DMS79 (cell line): ENCODE measurements at regions not wholly inside any gene's neighbourhood (a gene's known extent, or its start where the extent isn't known, plus 50 kb on each side); places are given as distances from the start of the nearest gene placed in this dataset.
"Not testable (repeated sequence)": the region's sequence is repeated elsewhere in the genome, so short reads cannot be mapped to it uniquely, and the experiment has no call there.

Experiments used
- DNase-seq: peaks from one replicate; lab custom pipeline; 2025; lab: John Stamatoyannopoulos, UW

GRCh38 chr5:82493221-82493620 lies 215.1 kb upstream of the RPS23 start:
- no peak for DNase-seq

DNA sequence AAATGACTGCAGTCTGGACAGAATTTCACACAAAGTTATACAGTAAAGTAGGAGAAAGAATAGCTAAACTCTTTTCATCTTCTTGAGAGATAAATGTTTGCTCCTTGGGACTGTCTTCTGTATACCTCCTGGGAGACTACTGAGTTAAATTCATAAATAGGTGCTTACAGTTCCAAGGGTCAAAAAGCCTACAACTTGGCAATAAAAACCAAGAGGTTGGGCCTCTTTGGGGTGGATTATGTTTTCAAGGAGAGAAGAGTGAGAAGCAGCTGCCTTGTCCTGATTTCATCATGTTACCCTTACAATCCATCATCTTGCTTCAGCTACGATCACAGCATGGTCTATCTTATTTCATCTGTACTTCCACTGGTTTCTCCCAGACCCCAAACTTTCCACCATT lies 213.2 kb upstream of the RPS23 start:
- DNase-seq: no peak

- no peak for DNase-seq
Observed at GRCh38 chr5:82489683-82490082, 211.5 kb upstream of the RPS23 start.

DNA sequence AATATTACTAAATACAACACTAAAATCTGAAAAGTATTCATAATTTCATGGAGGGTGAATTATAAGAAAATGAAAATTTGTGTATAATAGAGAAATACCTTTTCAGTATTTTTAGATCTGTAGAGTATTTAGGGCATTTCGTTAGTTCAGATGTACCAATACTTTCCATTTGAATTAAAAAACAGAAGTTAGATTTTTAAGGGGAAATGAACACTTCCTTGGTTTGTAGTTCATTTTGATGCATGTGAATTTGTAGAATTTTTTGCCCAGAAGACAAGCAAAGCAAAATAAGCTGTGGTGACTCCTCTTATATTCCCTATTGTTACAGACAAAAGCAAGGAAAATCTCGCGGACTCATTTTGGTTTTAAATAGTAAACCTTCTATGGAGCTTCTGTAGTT lies 209.0 kb upstream of the RPS23 start:
- no peak for DNase-seq

GRCh38 chr5:82480331-82480730 lies 202.2 kb upstream of the RPS23 start:
- no peak for DNase-seq

DNA sequence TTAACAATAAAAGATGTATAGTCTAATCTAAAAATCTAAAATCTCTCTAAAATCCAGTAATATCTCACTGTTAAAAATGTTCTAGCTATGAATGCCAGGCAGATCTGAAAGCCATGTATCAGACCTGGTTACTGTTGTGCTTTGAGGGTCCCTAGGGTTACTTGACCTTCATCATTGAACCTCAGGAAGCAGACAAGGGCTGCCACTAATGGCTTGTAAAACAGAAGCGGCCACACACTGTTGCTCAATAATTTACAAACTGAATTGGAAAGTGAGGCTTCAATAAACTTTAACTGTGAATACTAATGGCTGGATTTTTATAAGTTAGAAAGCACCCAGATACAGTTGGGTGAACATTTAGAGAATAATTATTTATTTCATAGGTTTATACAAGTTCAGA lies 198.0 kb upstream of the RPS23 start:
- DNase-seq: no peak

DNA sequence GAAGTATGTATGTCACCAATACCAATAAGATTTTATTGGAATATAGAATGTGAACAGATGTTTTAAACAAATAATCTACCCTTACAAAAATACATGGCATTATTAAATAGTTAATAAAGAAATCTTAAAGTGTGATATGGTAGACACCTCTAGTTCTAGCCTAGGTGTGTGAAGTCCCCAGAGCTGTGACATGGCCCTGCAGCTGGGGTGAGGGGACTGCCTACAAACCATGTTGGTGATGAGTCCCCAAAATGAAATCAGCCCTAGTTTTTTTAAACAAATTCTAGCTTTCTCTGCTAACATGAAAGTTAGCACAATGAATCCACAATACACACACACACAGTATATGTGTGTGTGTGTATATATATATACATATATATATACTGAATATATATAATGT lies 195.1 kb upstream of the RPS23 start:
- no peak for DNase-seq

- DNase-seq: no peak
Observed at GRCh38 chr5:82470185-82470994, 192.2 kb upstream of the RPS23 start.

GRCh38 chr5:82466986-82467561 lies 188.9 kb upstream of the RPS23 start:
- no peak for DNase-seq

- DNase-seq: no peak
Observed at GRCh38 chr5:82465235-82465634, 187.1 kb upstream of the RPS23 start.

DNA sequence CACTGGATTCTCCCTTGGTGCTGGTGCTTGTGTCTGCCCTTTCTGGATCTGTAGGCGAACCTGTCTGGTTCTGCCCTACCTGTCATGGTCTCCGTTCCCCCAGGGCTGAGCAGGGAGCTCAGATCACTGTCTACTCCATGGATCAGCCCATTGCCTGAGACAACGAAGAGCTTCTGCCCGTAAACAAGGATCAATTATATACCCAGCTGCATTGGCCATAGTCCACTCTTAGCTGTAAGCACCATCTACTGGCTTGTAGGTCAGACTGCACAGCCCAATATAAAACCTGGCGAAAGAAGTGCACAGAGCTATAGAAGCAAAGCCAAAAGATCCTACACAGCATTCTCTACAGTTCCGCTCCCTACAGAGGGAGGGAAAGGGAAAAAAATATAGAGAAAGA lies 181.5 kb upstream of the RPS23 start:
- no peak for DNase-seq

DNA sequence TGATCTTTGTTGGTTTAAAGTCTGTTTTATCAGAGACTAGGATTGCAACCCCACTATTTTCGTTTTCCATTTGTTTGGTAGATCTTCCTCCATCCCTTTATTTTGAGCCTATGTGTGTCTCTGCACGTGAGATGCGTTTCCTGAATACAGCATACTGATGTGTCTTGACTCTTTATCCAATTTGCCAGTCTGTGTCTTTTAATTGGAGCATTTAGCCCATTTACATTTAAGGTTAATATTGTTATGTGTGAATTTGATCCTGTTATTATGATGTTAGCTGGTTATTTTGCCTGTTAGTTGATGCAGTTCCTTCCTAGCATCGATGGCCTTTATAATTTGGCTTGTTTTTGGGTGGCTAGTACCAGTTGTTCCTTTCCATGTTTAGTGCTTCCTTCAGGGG lies 177.2 kb upstream of the RPS23 start:
- not testable (repeated sequence) for DNase-seq

GRCh38 chr5:82448374-82448773 lies 170.2 kb upstream of the RPS23 start:
- DNase-seq: no peak

- no peak for DNase-seq
Observed at GRCh38 chr5:82447913-82448312, 169.8 kb upstream of the RPS23 start.

DNA sequence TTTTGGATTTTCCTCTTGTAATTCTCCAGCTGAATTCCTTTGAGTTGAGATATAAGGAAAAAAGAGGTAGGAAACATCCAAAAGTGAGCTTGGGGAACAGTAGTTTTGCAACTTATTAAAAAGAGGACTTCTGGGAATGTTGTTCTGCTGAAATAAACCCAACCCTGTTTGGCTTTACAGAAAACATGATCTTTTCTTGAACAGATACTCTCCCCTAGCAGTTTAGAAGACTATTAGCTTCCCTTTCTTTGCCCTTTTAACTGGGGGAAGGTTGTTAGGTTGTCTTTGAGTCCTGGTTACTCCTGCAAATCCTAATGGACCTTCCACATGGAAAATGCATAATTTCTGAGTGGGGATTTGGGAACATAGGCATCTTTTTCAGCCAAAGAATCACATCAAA lies 168.7 kb upstream of the RPS23 start:
- DNase-seq: no peak

GRCh38 chr5:82445726-82446335 lies 167.7 kb upstream of the RPS23 start:
- DNase-seq: no peak

DNA sequence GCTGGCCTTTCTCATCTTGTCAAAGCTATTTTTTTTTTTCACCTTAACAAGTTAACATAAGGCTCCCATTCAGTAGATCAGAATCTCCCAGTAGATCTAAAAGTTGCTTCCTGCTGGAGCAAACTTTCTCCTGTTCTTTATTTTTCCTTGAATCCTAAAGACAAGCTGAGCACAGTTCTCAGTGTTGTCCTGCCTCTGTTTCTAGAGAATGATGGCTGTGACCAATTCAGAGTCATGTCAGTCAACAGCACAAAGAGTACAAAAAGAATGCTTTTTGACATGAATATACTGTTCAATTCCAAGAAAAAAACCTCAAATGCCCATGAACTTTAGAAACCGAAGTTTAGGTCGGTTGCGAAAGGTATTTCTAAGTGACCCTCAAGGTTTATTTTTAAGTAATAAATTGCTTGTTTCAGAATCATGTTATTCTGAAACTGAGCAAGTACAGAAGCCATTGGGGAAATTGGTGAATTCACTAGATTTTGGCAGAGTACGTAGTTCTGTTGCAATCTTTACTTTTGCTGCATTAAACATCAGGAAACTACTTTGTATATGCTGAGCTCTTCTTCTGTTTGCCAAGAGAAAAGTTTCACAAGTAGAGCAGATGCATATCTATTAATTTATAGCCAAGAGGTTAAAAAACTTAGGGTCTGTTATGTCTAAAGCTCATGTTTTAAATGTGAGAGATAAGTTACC lies 161.7 kb upstream of the RPS23 start:
- no peak for DNase-seq

DNA sequence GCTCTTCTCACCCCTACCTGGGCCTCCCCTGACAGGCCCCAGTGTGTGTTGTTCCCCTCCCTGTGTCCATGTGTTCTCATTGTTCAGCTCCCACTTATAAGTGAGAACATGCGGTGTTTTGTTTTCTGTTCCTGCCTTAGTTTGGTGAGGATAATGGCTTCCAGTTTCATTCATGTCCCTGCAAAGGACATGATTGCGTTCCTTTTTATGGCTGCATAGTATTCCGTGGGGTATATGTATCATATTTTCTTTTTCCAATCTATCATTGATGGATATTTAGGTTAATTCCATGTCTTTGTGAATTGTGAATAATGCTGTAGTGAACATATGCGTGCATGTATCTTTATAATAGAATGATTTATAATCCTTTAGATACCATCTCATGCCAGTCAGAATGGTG lies 159.4 kb upstream of the RPS23 start:
- DNase-seq: not testable (repeated sequence)

GRCh38 chr5:82436291-82436690 lies 158.1 kb upstream of the RPS23 start:
- DNase-seq: no peak

DNA sequence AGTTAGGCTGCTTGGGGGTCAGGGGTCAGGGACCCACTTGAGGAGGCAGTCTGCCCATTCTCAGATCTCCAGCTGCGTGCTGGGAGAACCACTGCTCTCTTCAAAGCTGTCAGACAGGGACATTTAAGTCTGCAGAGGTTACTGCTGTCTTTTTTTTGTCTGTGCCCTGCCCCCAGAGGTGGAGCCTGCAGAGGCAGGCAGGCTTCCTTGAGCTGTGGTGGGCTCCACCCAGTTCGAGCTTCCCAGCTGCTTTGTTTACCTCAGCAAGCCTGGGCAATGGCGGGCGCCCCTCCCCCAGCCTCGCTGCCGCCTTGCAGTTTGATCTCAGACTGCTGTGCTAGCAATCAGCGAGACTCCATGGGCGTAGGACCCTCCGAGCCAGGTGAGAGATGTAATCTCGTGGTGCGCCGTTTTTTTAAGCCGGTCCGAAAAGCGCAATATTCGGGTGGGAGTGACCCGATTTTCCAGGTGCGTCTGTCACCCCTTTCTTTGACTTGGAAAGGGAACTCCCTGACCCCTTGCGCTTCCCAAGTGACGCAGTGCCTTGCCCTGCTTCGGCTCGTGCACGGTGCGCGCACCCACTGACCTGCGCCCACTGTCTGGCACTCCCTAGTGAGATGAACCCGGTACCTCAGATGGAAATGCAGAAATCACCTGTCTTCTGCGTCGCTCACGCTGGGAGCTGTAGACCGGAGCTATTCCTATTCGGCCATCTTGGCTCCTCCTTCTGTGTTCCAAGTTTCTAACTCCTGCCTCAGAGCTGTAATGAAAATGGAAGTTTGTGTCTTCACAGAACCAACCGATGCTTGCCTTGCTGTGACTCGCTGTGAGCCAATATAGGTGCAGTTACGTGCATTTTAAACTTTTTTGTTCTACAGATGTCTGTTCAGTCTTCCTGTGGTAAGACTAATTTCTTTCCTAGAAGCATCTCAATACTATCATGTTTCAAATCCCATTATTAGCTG lies 156.8 kb upstream of the RPS23 start:
- DNase-seq: not testable (repeated sequence)

DNA sequence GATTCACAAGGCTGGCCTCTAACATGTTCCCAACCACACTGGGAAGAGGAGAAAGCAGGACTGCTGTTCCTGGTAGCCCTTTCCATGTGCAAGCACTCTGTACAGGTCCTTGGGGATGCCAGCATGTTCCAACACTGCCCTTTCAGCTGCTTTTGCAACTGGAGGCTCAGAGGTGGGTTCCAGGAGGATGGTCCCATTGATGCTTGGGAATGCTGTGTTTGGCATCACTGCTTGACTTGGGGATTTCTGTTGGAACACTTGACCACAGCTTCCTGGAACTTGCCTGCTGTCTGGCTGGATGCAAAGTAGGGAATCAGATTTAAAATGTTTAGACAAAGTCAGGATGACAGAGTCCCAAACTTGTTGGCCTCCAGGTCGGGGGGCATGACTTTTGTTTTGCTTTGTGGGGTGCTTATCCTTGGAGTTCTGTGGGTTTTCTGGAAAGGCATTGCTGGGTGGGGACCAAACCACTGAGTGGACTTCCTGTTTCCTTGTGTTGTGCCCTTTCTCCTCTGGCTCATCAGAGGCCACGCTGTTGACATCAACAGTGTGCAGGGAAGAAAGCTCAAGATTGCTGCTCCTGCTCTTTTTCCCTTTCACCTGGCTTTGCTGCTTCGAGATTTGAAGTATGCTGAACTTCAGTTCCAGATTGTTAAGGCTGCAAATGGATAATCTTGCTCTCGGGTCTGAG lies 148.5 kb upstream of the RPS23 start:
- no peak for DNase-seq
